H1 (cell line): ENCODE measurements at regions not wholly inside any gene's neighbourhood (a gene's known extent, or its start where the extent isn't known, plus 50 kb on each side); places are given as distances from the start of the nearest gene placed in this dataset.

Experiments used
- CTCF ChIA-PET: fragments of 300-600 bp; sonication (Branson Sonifier 250); formaldehyde crosslinking; loops from one replicate; lab custom pipeline; 2021; ENCODE audit not compliant: partially characterized antibody; lab: Charles Lee
- POLR2A ChIA-PET: fragments of 300-600 bp; sonication (Branson Sonifier 250); formaldehyde crosslinking; loops from one replicate; lab custom pipeline; 2021; ENCODE audit warnings: inconsistent platforms; ENCODE audit not compliant: partially characterized antibody; lab: Charles Lee
- DNase-seq, 2 experiments: peaks; one replicate each; pipeline versions ENCODE4 v3.0.0 to v3.0.0-alpha.2; 2010 to 2022; ENCODE audit warnings: low spot score in 2 of 2, low read depth in 1 of 2, mixed read lengths in 1 of 2
- FAIRE-seq: peaks from 2 replicates; lab custom pipeline; 2011; peaks lifted over from hg19 to GRCh38; lab: Jason Lieb, UNC
- H2AFZ ChIP-seq: 2 replicates; pipeline ENCODE4 v1.8.1; 2012; ENCODE audit warnings: low read length, inconsistent platforms
- H2AK5ac ChIP-seq: 2 replicates; pipeline ENCODE4 v1.6.1; 2013; ENCODE audit warnings: low read depth, low read length
- H2BK120ac ChIP-seq: replicated peaks from 2 replicates; pipeline ENCODE3; 2013; ENCODE audit warnings: low read depth, low read length, inconsistent platforms
- H2BK12ac ChIP-seq: 2 replicates; pipeline ENCODE4 v1.6.1; 2013; ENCODE audit warnings: low read depth, low read length
- H2BK15ac ChIP-seq: 2 replicates; pipeline ENCODE4 v1.6.1; 2013; ENCODE audit warnings: low read length
- H2BK20ac ChIP-seq: 2 replicates; pipeline ENCODE4 v1.6.1; 2013; ENCODE audit warnings: low read length
- H2BK5ac ChIP-seq: 2 replicates; pipeline ENCODE4 v1.6.1; 2013; ENCODE audit warnings: low read depth, low read length
- H3K14ac ChIP-seq: 2 replicates; pipeline ENCODE4 v1.6.1; 2013; ENCODE audit warnings: inconsistent platforms; ENCODE audit not compliant: insufficient read length
- H3K18ac ChIP-seq: 2 replicates; pipeline ENCODE4 v1.6.1; 2013; ENCODE audit warnings: low read length; ENCODE audit errors: extremely low read depth
- H3K23ac ChIP-seq: 2 replicates; pipeline ENCODE4 v1.6.1; 2013; ENCODE audit warnings: inconsistent platforms; ENCODE audit not compliant: insufficient read length
- H3K23me2 ChIP-seq: 2 replicates; pipeline ENCODE4 v1.6.1; 2013; ENCODE audit warnings: low read depth, low read length
- H3K27ac ChIP-seq: 2 replicates; pipeline ENCODE4 v1.6.1; 2011; ENCODE audit warnings: low read depth, low read length, inconsistent platforms
- H3K27me3 ChIP-seq, 4 experiments: replicated peaks in 1 of 4; 1 replicate in 1 of 4; 2 replicates in 3 of 4; pipeline versions ENCODE4 v1.6.1 to v1.8.1; 2011 to 2013; ENCODE audit warnings: low read length in 3 of 4, mild to moderate bottlenecking in 3 of 4, inconsistent platforms in 2 of 4, mixed read lengths in 2 of 4, moderate library complexity in 1 of 4; ENCODE audit not compliant: control insufficient read depth in 3 of 4, insufficient read depth in 3 of 4; ENCODE audit errors: extremely low read depth in 1 of 4
- H3K36me3 ChIP-seq, 4 experiments: 2 replicates each; pipeline versions ENCODE4 v1.6.1 to v1.8.1; 2011 to 2013; ENCODE audit warnings: mild to moderate bottlenecking in 4 of 4, low read length in 3 of 4, moderate library complexity in 2 of 4, control low read depth in 1 of 4, inconsistent platforms in 1 of 4; ENCODE audit not compliant: insufficient read depth in 4 of 4, control insufficient read depth in 2 of 4
- H3K4ac ChIP-seq: replicated peaks from 2 replicates; pipeline ENCODE3; 2013; ENCODE audit warnings: low read length, low read depth, mixed read lengths, inconsistent platforms; ENCODE audit not compliant: insufficient read length
- H3K4me1 ChIP-seq, 4 experiments: replicated peaks in 1 of 4; 1 replicate in 1 of 4; 2 replicates in 3 of 4; pipeline versions ENCODE4 v1.6.1 to v1.8.1; 2011 to 2013; ENCODE audit warnings: low read length in 3 of 4, inconsistent platforms in 2 of 4, mixed read lengths in 1 of 4; ENCODE audit not compliant: insufficient read depth in 4 of 4, control insufficient read depth in 3 of 4
- H3K4me2 ChIP-seq, 2 experiments: 2 replicates each; pipeline versions ENCODE4 v1.6.1 to v1.8.1; 2011 to 2013; ENCODE audit warnings: low read depth in 2 of 2, low read length in 2 of 2, control low read depth in 1 of 2, inconsistent platforms in 1 of 2, mild to moderate bottlenecking in 1 of 2; ENCODE audit not compliant: insufficient read depth in 1 of 2
- H3K4me3 ChIP-seq, 4 experiments: fragments of 200-600, 300-600 bp in 1 of 4; sonication (generic), shearing (Covaris generic), sonication (Bioruptor Twin) in 1 of 4; 2 replicates each; pipeline versions ENCODE4 v1.5.1 to v1.8.1; 2011 to 2016; ENCODE audit warnings: low read length in 4 of 4, low read depth in 3 of 4, control low read depth in 2 of 4, inconsistent platforms in 2 of 4, mild to moderate bottlenecking in 2 of 4, mixed read lengths in 1 of 4, moderate library complexity in 1 of 4; ENCODE audit not compliant: insufficient read depth in 2 of 4; ENCODE audit errors: extremely low read depth in 1 of 4
- H3K56ac ChIP-seq: replicated peaks from 2 replicates; pipeline ENCODE3; 2013; ENCODE audit warnings: low read depth, mild to moderate bottlenecking, mixed read lengths, low read length, inconsistent platforms; ENCODE audit not compliant: insufficient read length
- H3K79me1 ChIP-seq: 2 replicates; pipeline ENCODE4 v1.6.1; 2013; ENCODE audit warnings: low read depth, low read length, control low read depth
- H3K79me2 ChIP-seq, 2 experiments: 2 replicates each; pipeline versions ENCODE4 v1.6.1 to v1.8.1; 2012 to 2013; ENCODE audit warnings: low read length in 2 of 2, mild to moderate bottlenecking in 2 of 2, inconsistent platforms in 1 of 2; ENCODE audit not compliant: insufficient read depth in 2 of 2, control insufficient read depth in 1 of 2
- H3K9ac ChIP-seq, 4 experiments: replicated peaks in 1 of 4; 1 replicate in 1 of 4; 2 replicates in 3 of 4; pipeline versions ENCODE4 v1.6.1 to v1.8.1; 2011 to 2013; ENCODE audit warnings: low read depth in 3 of 4, low read length in 3 of 4, control low read depth in 2 of 4, mild to moderate bottlenecking in 2 of 4, moderate library complexity in 2 of 4, inconsistent platforms in 1 of 4; ENCODE audit errors: extremely low read depth in 1 of 4
- H3K9me3 ChIP-seq, 2 experiments: 2 replicates each; pipeline versions ENCODE4 v1.6.1 to v1.8.1; 2012 to 2013; ENCODE audit warnings: mild to moderate bottlenecking in 2 of 2, moderate library complexity in 2 of 2, control low read depth in 1 of 2, inconsistent platforms in 1 of 2, low read depth in 1 of 2, low read length in 1 of 2, mixed read lengths in 1 of 2; ENCODE audit not compliant: insufficient read depth in 2 of 2
- H4K20me1 ChIP-seq, 2 experiments: replicated peaks in 1 of 2; 2 replicates each; pipeline versions ENCODE3 to v1.8.1; 2011 to 2013; ENCODE audit warnings: inconsistent platforms in 2 of 2, low read length in 2 of 2, mild to moderate bottlenecking in 1 of 2; ENCODE audit not compliant: insufficient read depth in 2 of 2, control insufficient read depth in 1 of 2
- H4K5ac ChIP-seq: 2 replicates; pipeline ENCODE4 v1.6.1; 2013; ENCODE audit warnings: low read length, low read depth, mixed read lengths, inconsistent platforms; ENCODE audit not compliant: insufficient read length
- H4K8ac ChIP-seq: 2 replicates; pipeline ENCODE4 v1.8.0; 2013; ENCODE audit warnings: mild to moderate bottlenecking, moderate library complexity, low read length, inconsistent platforms; ENCODE audit not compliant: insufficient read depth; ENCODE audit errors: extremely low read depth
- H4K91ac ChIP-seq: replicated peaks from 2 replicates; pipeline ENCODE3; 2013; ENCODE audit warnings: low read length, mixed read lengths, inconsistent platforms; ENCODE audit not compliant: insufficient read length
- CTBP2 ChIP-seq: IDR thresholded peaks from 2 replicates; pipeline ENCODE4 v1.7.0; 2011; ENCODE audit warnings: borderline replicate concordance, mild to moderate bottlenecking, moderate library complexity, mixed read lengths, low read length; ENCODE audit not compliant: insufficient read depth, insufficient read length
- CTCF ChIP-seq, 3 experiments: IDR thresholded peaks; 1 replicate in 2 of 3; 2 replicates in 1 of 3; pipeline versions ENCODE4 v1.5.1 to v1.6.1; 2011; ENCODE audit warnings: low read length in 3 of 3, mild to moderate bottlenecking in 3 of 3, inconsistent platforms in 2 of 3, low read depth in 1 of 3, moderate library complexity in 1 of 3; ENCODE audit not compliant: insufficient read depth in 1 of 3; ENCODE audit errors: control extremely low read depth in 1 of 3
- NANOG ChIP-seq: IDR thresholded peaks from 2 replicates; pipeline ENCODE4 v1.6.1; 2011; ENCODE audit warnings: low read length, low read depth, mild to moderate bottlenecking, inconsistent platforms; ENCODE audit not compliant: insufficient read depth, poor library complexity, severe bottlenecking
- NRF1 ChIP-seq: IDR thresholded peaks from 2 replicates; pipeline ENCODE4 v1.6.1; 2011; ENCODE audit warnings: mild to moderate bottlenecking, low read depth, low read length, improper control_type of control experiment
- RAD21 ChIP-seq, 2 experiments: IDR thresholded peaks in 1 of 2; conservative IDR thresholded peaks in 1 of 2; 2 replicates each; pipeline ENCODE4 v1.6.1; 2011; ENCODE audit warnings: low read depth in 2 of 2, low read length in 2 of 2, improper control_type of control experiment in 1 of 2, inconsistent platforms in 1 of 2, mild to moderate bottlenecking in 1 of 2, moderate library complexity in 1 of 2
- RFX5 ChIP-seq: IDR thresholded peaks from 2 replicates; pipeline ENCODE4 v1.6.1; 2011; ENCODE audit warnings: low read depth, low read length, improper control_type of control experiment, borderline replicate concordance
- SP1 ChIP-seq: IDR thresholded peaks from 2 replicates; pipeline ENCODE4 v1.6.1; 2011; ENCODE audit warnings: low read depth, low read length
- WGBS, 2 experiments: shearing (Covaris generic) in 1 of 2; methylation state at CpG; one replicate each; pipeline versions ENCODE4 v1.1.6 to v1.1.7; 2013 to 2015; ENCODE audit warnings: low lambda C conversion rate in 2 of 2, mixed read lengths in 2 of 2, inconsistent platforms in 1 of 2, low coverage in 1 of 2, missing lambda C conversion rate in 1 of 2; ENCODE audit not compliant: insufficient replicate concordance in 2 of 2, insufficient coverage in 1 of 2, insufficient read length in 1 of 2; ENCODE audit errors: extremely low coverage in 1 of 2, missing lambda C conversion rate in 1 of 2; 5-methylcytosine and 5-hydroxymethylcytosine counted together

GRCh38 chr9:32843295-32843694 is 60.0 kb downstream of the TMEM215 start:
- FAIRE-seq = no peak
- WGBS, 2 experiments = 94% methylated on average over 1 of the region's 1 CpG; no CpG with 5 or more reads in 1 of the 2 experiments
- TF ChIP-seq RFX5 (no peak), NANOG (no peak), SP1 (no peak), CTCF (IDR thresholded peaks at IDR 0.05; ENCODE audit: control extremely low read depth in 1 of 3, insufficient read depth in 1 of 3, low read depth in 1 of 3, low read length in 3 of 3) (no peak), CTBP2 (no peak), RAD21 (IDR thresholded peaks at IDR 0.05 in 1 of 2, conservative IDR thresholded peaks at IDR 0.05 in 1 of 2; ENCODE audit: low read depth in 2 of 2, low read length in 2 of 2) (no peak), NRF1 (no peak)

More at GRCh38 chr9:32843295-32843694, 60.0 kb downstream of the TMEM215 start:
- no peak overlapping the region for H2AFZ ChIP-seq
- H3K23me2 ChIP-seq = no peaks in the 10 kb centered on the region; the same call in 1 of the 2 replicates
- H3K56ac ChIP-seq = no peak overlapping the region
- no peak overlapping the region for H3K18ac ChIP-seq
- no peaks in the 10 kb centered on the region for H3K27me3 ChIP-seq
- H3K4me1 ChIP-seq = 0 out of 7 replicates have a peak, but pooled peaks cover 0 to 2% (median 0%) of the 10 kb centered on the region in 4 experiments
- H2BK15ac ChIP-seq = no peak overlapping the region
- no peak overlapping the region for H3K9ac ChIP-seq
- no peak overlapping the region for H3K4me2 ChIP-seq
- no peaks in the 10 kb centered on the region for H3K36me3 ChIP-seq
- H3K4ac ChIP-seq = no peak overlapping the region
- no peak for DNase-seq
- no peak overlapping the region for H2BK5ac ChIP-seq
- H2BK12ac ChIP-seq = no peak overlapping the region
- no peak overlapping the region for H2AK5ac ChIP-seq
- no peak overlapping the region for H3K23ac ChIP-seq
- no peak overlapping the region for H3K14ac ChIP-seq
- no peak overlapping the region for H4K8ac ChIP-seq
- H4K91ac ChIP-seq = no peak overlapping the region
- no peak overlapping the region for H2BK20ac ChIP-seq
- H3K9me3 ChIP-seq = no peaks in the 10 kb centered on the region
- no peaks in the 10 kb centered on the region for H4K20me1 ChIP-seq
- H3K79me2 ChIP-seq = no peaks in the 10 kb centered on the region
- H2BK120ac ChIP-seq = no peak overlapping the region
- no peak overlapping the region for H4K5ac ChIP-seq
- ChIA-PET POLR2A (interaction anchor here (1.5 kb wide), 1 partner anchor 14 kb away, joined by 3 read pairs; no protein-coding TSS in a partner anchor), CTCF (interaction anchor here (0.7 to 3.6 kb wide), 4 partner anchors 9 to 262 kb away, joined by 3 to 21 read pairs (median 11); no protein-coding TSS in a partner anchor)
- no peak overlapping the region for H3K27ac ChIP-seq
- H3K79me1 ChIP-seq = no peaks in the 10 kb centered on the region
- no peak overlapping the region for H3K4me3 ChIP-seq
